ENCODE measurements at regions not wholly inside any gene's neighbourhood (a gene's known extent, or its start where the extent isn't known, plus 50 kb on each side); places are given as distances from the start of the nearest gene placed in this dataset.

- no peak for ATAC-seq
- DNase-seq, result no peak
- Histone ChIP-seq H3K4me1 (no peaks in the 10 kb centered on the region), H3K9me3 (no peaks in the 10 kb centered on the region), H3K27ac (no peak overlapping the region), H3K36me3 (no peaks in the 10 kb centered on the region), H3K27me3 (no peaks in the 10 kb centered on the region), H3K4me3 (no peak overlapping the region)
- WGBS, 2 donors, result 66 to 72% methylated on average over 1 of the region's 1 CpG
- intact Hi-C loops (cut with DNase I), result no loop called here
- TF ChIP-seq CTCF (IDR thresholded peaks at IDR 0.05), result no peak
These were observed 977.8 kb downstream of the FSTL5 start for GRCh38 chr4:161186012-161186411.

GRCh38 chr4:161183729-161184128 is 980.1 kb downstream of the FSTL5 start:
- H3K36me3 ChIP-seq, result no peaks in the 10 kb centered on the region
- WGBS, 2 donors, result 58 to 67% methylated on average over 3 of the region's 3 CpGs
- no peak for TF ChIP-seq CTCF (IDR thresholded peaks at IDR 0.05)
- intact Hi-C loops (cut with DNase I), result no loop called here
- H3K27ac ChIP-seq, result no peak overlapping the region
- DNase-seq, result no peak
- ATAC-seq, result no peak
- no peaks in the 10 kb centered on the region for H3K4me1 ChIP-seq
- no peaks in the 10 kb centered on the region for H3K9me3 ChIP-seq
- H3K27me3 ChIP-seq, result no peaks in the 10 kb centered on the region
- H3K4me3 ChIP-seq, result no peak overlapping the region

GRCh38 chr4:161182913-161183312 is 980.9 kb downstream of the FSTL5 start:
- TF ChIP-seq CTCF (IDR thresholded peaks at IDR 0.05), result no peak
- intact Hi-C loops (cut with DNase I), result no loop called here
- no peaks in the 10 kb centered on the region for H3K36me3 ChIP-seq
- 68 to 81% methylated on average over 3 of the region's 3 CpGs for WGBS, 2 donors
- DNase-seq (no peak), ATAC-seq (no peak)
- H3K9me3 ChIP-seq, result no peaks in the 10 kb centered on the region
- H3K4me1 ChIP-seq, result no peaks in the 10 kb centered on the region
- no peaks in the 10 kb centered on the region for H3K27me3 ChIP-seq
- H3K27ac ChIP-seq, result no peak overlapping the region
- no peak overlapping the region for H3K4me3 ChIP-seq

- H3K27me3 ChIP-seq, result no peaks in the 10 kb centered on the region
- peaks cover 0 to 10% (median 0%) of the 10 kb centered on the region in 11 donors for H3K9me3 ChIP-seq
- no peaks in the 10 kb centered on the region for H3K4me1 ChIP-seq
- no peak overlapping the region for H3K4me3 ChIP-seq
- 67 to 68% methylated on average over 5 of the region's 5 CpGs for WGBS, 2 donors
- H3K27ac ChIP-seq, result no peak overlapping the region
- DNase-seq (no peak), ATAC-seq (no peak)
- intact Hi-C loops (cut with DNase I), result no loop called here
- no peaks in the 10 kb centered on the region for H3K36me3 ChIP-seq
- no peak for TF ChIP-seq CTCF (IDR thresholded peaks at IDR 0.05)
These were observed 985.5 kb downstream of the FSTL5 start for GRCh38 chr4:161178310-161178709.
